Neutrophil (primary cell): ENCODE measurements at regions not wholly inside any gene's neighbourhood (a gene's known extent, or its start where the extent isn't known, plus 50 kb on each side); places are given as distances from the start of the nearest gene placed in this dataset.

Experiments
- H3K27ac ChIP-seq: fragments of 200-600 bp; sonication (generic); 2 replicates; pipeline ENCODE4 v1.5.1; 2016; ENCODE audit warnings: mild to moderate bottlenecking, moderate library complexity
- H3K27me3 ChIP-seq: fragments of 200-600 bp; sonication (generic); 2 replicates; pipeline ENCODE4 v1.6.0; 2016; ENCODE audit warnings: mild to moderate bottlenecking
- H3K36me3 ChIP-seq: fragments of 200-600 bp; sonication (generic); 2 replicates; pipeline ENCODE4 v1.5.1; 2017
- H3K4me1 ChIP-seq, 2 experiments: fragments of 200-600 bp in 1 of 2; sonication (generic) in 1 of 2; 1 replicate in 1 of 2; 2 replicates in 1 of 2; pipeline versions ENCODE4 v1.5.1 to v1.6.1; 2013 to 2016; ENCODE audit warnings: low read depth in 1 of 2, low read length in 1 of 2, mild to moderate bottlenecking in 1 of 2, moderate library complexity in 1 of 2; ENCODE audit not compliant: control insufficient read depth in 1 of 2, insufficient read depth in 1 of 2
- H3K4me3 ChIP-seq, 2 experiments: fragments of 200-600 bp in 1 of 2; sonication (generic) in 1 of 2; 1 replicate in 1 of 2; 2 replicates in 1 of 2; pipeline ENCODE4 v1.5.1; 2013 to 2016; ENCODE audit warnings: low read depth in 1 of 2, low read length in 1 of 2, mild to moderate bottlenecking in 1 of 2, moderate library complexity in 1 of 2
- H3K9me3 ChIP-seq: fragments of 200-600 bp; sonication (generic); 2 replicates; pipeline ENCODE4 v1.5.1; 2016
- CTCF ChIP-seq: fragments of 200-600 bp; sonication (generic); IDR thresholded peaks from 2 replicates; pipeline ENCODE4 v1.5.1; 2016; ENCODE audit warnings: antibody characterized with exemption

- Histone ChIP-seq H3K4me3 (no peak overlapping the region), H3K27ac (no peak overlapping the region), H3K27me3 (no peaks in the 10 kb centered on the region), H3K4me1 (no peaks in the 10 kb centered on the region), H3K36me3 (no peaks in the 10 kb centered on the region), H3K9me3 (no peaks in the 10 kb centered on the region)
- no peak for TF ChIP-seq CTCF
Measured at GRCh38 chr22:47884775-47885174, 1122.3 kb downstream of the TBC1D22A start.

- no peak for TF ChIP-seq CTCF
- H3K4me3 ChIP-seq = no peak overlapping the region
- H3K27ac ChIP-seq = no peak overlapping the region
- no peaks in the 10 kb centered on the region for H3K4me1 ChIP-seq
- H3K9me3 ChIP-seq = no peaks in the 10 kb centered on the region
- no peaks in the 10 kb centered on the region for H3K27me3 ChIP-seq
- H3K36me3 ChIP-seq = no peaks in the 10 kb centered on the region
Measured at GRCh38 chr22:47884200-47884599, 1121.8 kb downstream of the TBC1D22A start.

- TF ChIP-seq CTCF = no peak
- H3K9me3 ChIP-seq = no peaks in the 10 kb centered on the region
- H3K36me3 ChIP-seq = no peaks in the 10 kb centered on the region
- no peak overlapping the region for H3K27ac ChIP-seq
- H3K4me3 ChIP-seq = no peak overlapping the region
- H3K4me1 ChIP-seq = no peaks in the 10 kb centered on the region
- no peaks in the 10 kb centered on the region for H3K27me3 ChIP-seq
Measured at GRCh38 chr22:47883757-47884156, 1121.3 kb downstream of the TBC1D22A start.

GRCh38 chr22:47879346-47879745 is 1116.9 kb downstream of the TBC1D22A start:
- no peak overlapping the region for H3K27ac ChIP-seq
- H3K9me3 ChIP-seq = no peaks in the 10 kb centered on the region
- no peaks in the 10 kb centered on the region for H3K27me3 ChIP-seq
- H3K4me3 ChIP-seq = no peak overlapping the region
- TF ChIP-seq CTCF = no peak
- no peaks in the 10 kb centered on the region for H3K36me3 ChIP-seq
- H3K4me1 ChIP-seq = no peaks in the 10 kb centered on the region

GRCh38 chr22:47878460-47878859 is 1116.0 kb downstream of the TBC1D22A start:
- no peak for TF ChIP-seq CTCF
- no peaks in the 10 kb centered on the region for H3K4me1 ChIP-seq
- H3K36me3 ChIP-seq = no peaks in the 10 kb centered on the region
- H3K27ac ChIP-seq = no peak overlapping the region
- no peak overlapping the region for H3K4me3 ChIP-seq
- H3K9me3 ChIP-seq = no peaks in the 10 kb centered on the region
- no peaks in the 10 kb centered on the region for H3K27me3 ChIP-seq
